Astrocyte (in vitro differentiated cells and primary cell): ENCODE measurements at regions not wholly inside any gene's neighbourhood (a gene's known extent, or its start where the extent isn't known, plus 50 kb on each side); places are given as distances from the start of the nearest gene placed in this dataset.

Experiments used
- DNase-seq: peaks from one replicate; pipeline ENCODE4 v3.0.0-alpha.2; 2010; ENCODE audit warnings: low read depth
- FAIRE-seq: peaks from 2 replicates; lab custom pipeline; 2011; peaks lifted over from hg19 to GRCh38; lab: Jason Lieb, UNC
- H2AFZ ChIP-seq: 2 replicates; pipeline ENCODE4 v1.6.0; 2012; ENCODE audit warnings: low read depth, low read length, inconsistent platforms
- H3K27ac ChIP-seq: 2 replicates; pipeline ENCODE4 v1.5.1; 2011; ENCODE audit warnings: low read depth, low read length, inconsistent platforms
- H3K27me3 ChIP-seq: 2 replicates; pipeline ENCODE4 v1.6.0; 2011; ENCODE audit warnings: low read length, inconsistent platforms; ENCODE audit not compliant: insufficient read depth
- H3K36me3 ChIP-seq: 2 replicates; pipeline ENCODE4 v1.5.1; 2011; ENCODE audit warnings: low read length, inconsistent platforms; ENCODE audit not compliant: insufficient read depth
- H3K4me1 ChIP-seq: 2 replicates; pipeline ENCODE4 v1.5.1; 2011; ENCODE audit warnings: low read length, inconsistent platforms; ENCODE audit not compliant: insufficient read depth
- H3K4me2 ChIP-seq: 2 replicates; pipeline ENCODE4 v1.6.0; 2012; ENCODE audit warnings: low read length, inconsistent platforms
- H3K4me3 ChIP-seq: 2 replicates; pipeline ENCODE4 v1.5.1; 2011; ENCODE audit warnings: low read depth, mild to moderate bottlenecking, low read length, inconsistent platforms; ENCODE audit not compliant: insufficient read depth
- H3K79me2 ChIP-seq: 2 replicates; pipeline ENCODE4 v1.6.0; 2012; ENCODE audit warnings: mild to moderate bottlenecking, low read length, inconsistent platforms; ENCODE audit not compliant: insufficient read depth
- H3K9ac ChIP-seq: 2 replicates; pipeline ENCODE4 v1.6.0; 2012; ENCODE audit warnings: mild to moderate bottlenecking, low read length, inconsistent platforms
- H3K9me3 ChIP-seq: 2 replicates; pipeline ENCODE4 v1.5.1; 2012; ENCODE audit warnings: low read depth, mild to moderate bottlenecking, low read length, inconsistent platforms; ENCODE audit not compliant: insufficient read depth
- H4K20me1 ChIP-seq: 2 replicates; pipeline ENCODE4 v1.6.0; 2012; ENCODE audit warnings: low read length, inconsistent platforms; ENCODE audit not compliant: insufficient read depth
- H3K27ac Mint-ChIP-seq: one replicate; pipeline ENCODE4 v1.8.0; 2021; ENCODE audit warnings: mild to moderate bottlenecking, mixed read lengths; ENCODE audit not compliant: unreplicated experiment
- H3K27me3 Mint-ChIP-seq: one replicate; pipeline ENCODE4 v1.8.0; 2021; ENCODE audit warnings: low read depth, mixed read lengths; ENCODE audit not compliant: unreplicated experiment
- H3K36me3 Mint-ChIP-seq: one replicate; pipeline ENCODE4 v1.8.0; 2021; ENCODE audit warnings: low read depth, mixed read lengths; ENCODE audit not compliant: unreplicated experiment
- H3K4me1 Mint-ChIP-seq: one replicate; pipeline ENCODE4 v1.8.0; 2021; ENCODE audit warnings: low read depth, mixed read lengths; ENCODE audit not compliant: unreplicated experiment
- H3K4me3 Mint-ChIP-seq: one replicate; pipeline ENCODE4 v1.8.0; 2021; ENCODE audit warnings: mild to moderate bottlenecking, moderate library complexity, mixed read lengths; ENCODE audit not compliant: unreplicated experiment
- H3K9me3 Mint-ChIP-seq: one replicate; pipeline ENCODE4 v1.8.0; 2021; ENCODE audit warnings: mild to moderate bottlenecking, mixed read lengths; ENCODE audit not compliant: unreplicated experiment
- EZH2 ChIP-seq: IDR thresholded peaks from 2 replicates; pipeline ENCODE4 v1.6.1; 2012; ENCODE audit warnings: mild to moderate bottlenecking, low read length, inconsistent platforms; ENCODE audit not compliant: insufficient read depth
- TF ChIP-seq, protein P1 (sequence below): IDR thresholded peaks from 2 replicates; pipeline ENCODE4 v1.5.1; 2011; ENCODE audit warnings: low read depth, mild to moderate bottlenecking, inconsistent platforms, low read length, moderate library complexity; ENCODE audit not compliant: insufficient read depth

DNA sequence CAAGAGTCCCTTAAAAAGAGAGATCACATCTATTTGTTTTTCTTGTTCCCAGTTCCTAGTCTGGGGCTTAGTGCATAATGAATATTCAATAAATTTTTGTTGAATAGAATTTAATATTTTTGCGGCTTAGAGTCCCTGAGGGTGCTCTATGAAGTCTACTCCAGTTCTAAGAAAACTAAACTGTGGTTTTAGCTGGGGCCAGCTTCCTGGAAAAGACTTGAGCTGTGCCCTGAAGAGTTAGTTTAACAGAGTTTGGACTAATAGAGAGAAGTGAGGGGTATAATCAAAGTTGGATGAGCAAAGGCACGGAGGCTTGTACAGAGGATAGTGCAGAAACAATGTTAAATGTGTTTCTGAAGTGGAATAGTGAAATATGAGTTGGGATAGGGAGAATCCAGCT, 168.9 kb downstream of the FASLG start:
- Histone ChIP-seq H2AFZ (no peak overlapping the region), H3K4me1 (peaks cover 8% of the 10 kb centered on the region), H3K79me2 (no peaks in the 10 kb centered on the region), H3K9me3 (no peaks in the 10 kb centered on the region), H3K27me3 (no peaks in the 10 kb centered on the region), H4K20me1 (no peaks in the 10 kb centered on the region), H3K4me2 (no peak overlapping the region), H3K27ac (no peak overlapping the region), H3K9ac (no peak overlapping the region), H3K36me3 (no peaks in the 10 kb centered on the region), H3K4me3 (no peak overlapping the region)
- peaks cover 4% of the 10 kb centered on the region for H3K4me1 Mint-ChIP-seq
- no peak for FAIRE-seq
- no peak overlapping the region for H3K27ac Mint-ChIP-seq
- no peaks in the 10 kb centered on the region for H3K9me3 Mint-ChIP-seq
- TF ChIP-seq EZH2, result no peak
- TF ChIP-seq, protein P1, sequence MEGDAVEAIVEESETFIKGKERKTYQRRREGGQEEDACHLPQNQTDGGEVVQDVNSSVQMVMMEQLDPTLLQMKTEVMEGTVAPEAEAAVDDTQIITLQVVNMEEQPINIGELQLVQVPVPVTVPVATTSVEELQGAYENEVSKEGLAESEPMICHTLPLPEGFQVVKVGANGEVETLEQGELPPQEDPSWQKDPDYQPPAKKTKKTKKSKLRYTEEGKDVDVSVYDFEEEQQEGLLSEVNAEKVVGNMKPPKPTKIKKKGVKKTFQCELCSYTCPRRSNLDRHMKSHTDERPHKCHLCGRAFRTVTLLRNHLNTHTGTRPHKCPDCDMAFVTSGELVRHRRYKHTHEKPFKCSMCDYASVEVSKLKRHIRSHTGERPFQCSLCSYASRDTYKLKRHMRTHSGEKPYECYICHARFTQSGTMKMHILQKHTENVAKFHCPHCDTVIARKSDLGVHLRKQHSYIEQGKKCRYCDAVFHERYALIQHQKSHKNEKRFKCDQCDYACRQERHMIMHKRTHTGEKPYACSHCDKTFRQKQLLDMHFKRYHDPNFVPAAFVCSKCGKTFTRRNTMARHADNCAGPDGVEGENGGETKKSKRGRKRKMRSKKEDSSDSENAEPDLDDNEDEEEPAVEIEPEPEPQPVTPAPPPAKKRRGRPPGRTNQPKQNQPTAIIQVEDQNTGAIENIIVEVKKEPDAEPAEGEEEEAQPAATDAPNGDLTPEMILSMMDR, result no peak
- DNase-seq, result no peak
- H3K4me3 Mint-ChIP-seq, result no peak overlapping the region
- H3K27me3 Mint-ChIP-seq, result no peaks in the 10 kb centered on the region
- H3K36me3 Mint-ChIP-seq, result no peaks in the 10 kb centered on the region

DNA sequence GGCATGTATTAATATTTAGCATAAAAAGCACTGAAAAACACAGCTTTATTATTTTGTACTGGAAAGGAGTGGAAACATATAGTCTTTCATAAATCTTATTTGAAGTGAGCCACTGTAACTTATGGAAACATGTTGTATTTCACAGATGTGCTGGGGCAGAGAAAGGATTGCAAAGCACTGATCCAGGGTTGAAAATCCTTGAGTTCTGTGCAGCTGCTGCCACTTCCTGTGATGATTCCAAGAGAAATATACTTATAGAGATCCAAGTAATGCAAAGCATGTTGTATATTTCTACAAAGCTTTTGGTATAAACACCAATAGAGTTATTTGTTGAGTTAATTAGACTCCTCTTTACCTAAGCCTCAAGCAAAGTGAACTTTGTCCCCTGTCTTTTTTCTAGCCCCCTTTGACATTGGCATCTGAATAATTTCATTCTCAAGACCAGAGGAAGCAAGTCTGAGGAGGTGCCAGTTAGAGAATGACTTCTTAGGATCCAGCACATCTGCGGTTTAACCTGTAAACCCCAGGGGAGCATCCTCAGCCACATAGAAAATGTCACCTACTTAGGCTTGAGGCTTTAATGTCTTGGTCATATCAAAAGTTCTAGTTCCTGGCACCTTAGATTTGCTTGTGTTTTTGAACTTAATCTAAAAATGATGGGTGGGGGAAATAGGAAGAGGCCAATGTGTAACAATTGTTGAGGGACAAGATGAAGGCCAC, 173.3 kb downstream of the FASLG start:
- no peaks in the 10 kb centered on the region for H3K36me3 ChIP-seq
- Mint-ChIP-seq H3K36me3 (no peaks in the 10 kb centered on the region), H3K4me3 (no peak overlapping the region), H3K9me3 (no peaks in the 10 kb centered on the region), H3K27ac (no peak overlapping the region), H3K4me1 (peaks cover 2% of the 10 kb centered on the region), H3K27me3 (no peaks in the 10 kb centered on the region)
- H3K4me2 ChIP-seq, result no peak overlapping the region
- no peaks in the 10 kb centered on the region for H3K4me1 ChIP-seq
- no peaks in the 10 kb centered on the region for H3K27me3 ChIP-seq
- DNase-seq (no peak), FAIRE-seq (no peak)
- H3K27ac ChIP-seq, result no peak overlapping the region
- H3K4me3 ChIP-seq, result no peak overlapping the region
- H3K9ac ChIP-seq, result no peak overlapping the region
- H4K20me1 ChIP-seq, result no peaks in the 10 kb centered on the region
- H3K79me2 ChIP-seq, result no peaks in the 10 kb centered on the region
- H3K9me3 ChIP-seq, result no peaks in the 10 kb centered on the region
- H2AFZ ChIP-seq, result no peak overlapping the region
- TF ChIP-seq, protein P1, result no peak
- TF ChIP-seq EZH2, result no peak

DNA sequence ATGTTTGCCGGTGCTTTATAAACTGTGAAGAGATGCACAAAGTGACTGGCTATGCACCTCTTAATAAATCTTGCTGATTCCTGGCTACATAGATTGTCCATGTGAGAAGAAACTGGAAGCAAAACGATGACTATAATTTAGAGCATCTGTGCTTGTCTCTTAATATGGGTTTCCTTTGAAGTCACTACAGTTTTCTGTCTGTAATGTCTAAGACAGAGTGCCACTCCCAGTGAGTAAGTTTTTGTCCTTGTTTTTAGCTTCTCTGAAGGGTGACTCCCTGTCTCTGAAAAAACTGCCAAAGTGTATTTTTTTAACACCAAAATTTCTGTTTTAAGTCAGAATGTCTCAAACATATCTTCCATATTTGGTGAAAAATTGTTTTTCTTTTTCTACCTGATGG, 175.1 kb downstream of the FASLG start:
- Histone ChIP-seq H2AFZ (no peak overlapping the region), H4K20me1 (no peaks in the 10 kb centered on the region), H3K9me3 (no peaks in the 10 kb centered on the region), H3K79me2 (no peaks in the 10 kb centered on the region), H3K4me2 (no peak overlapping the region), H3K36me3 (no peaks in the 10 kb centered on the region), H3K4me3 (no peak overlapping the region), H3K27ac (no peak overlapping the region), H3K9ac (no peak overlapping the region), H3K4me1 (no peaks in the 10 kb centered on the region), H3K27me3 (no peaks in the 10 kb centered on the region)
- TF ChIP-seq EZH2, result no peak
- TF ChIP-seq, protein P1, result no peak
- H3K27me3 Mint-ChIP-seq, result no peaks in the 10 kb centered on the region
- H3K36me3 Mint-ChIP-seq, result no peaks in the 10 kb centered on the region
- DNase-seq, result no peak
- H3K27ac Mint-ChIP-seq, result no peak overlapping the region
- FAIRE-seq, result peak; percentile 39
- peaks cover 2% of the 10 kb centered on the region for H3K4me1 Mint-ChIP-seq
- H3K9me3 Mint-ChIP-seq, result no peaks in the 10 kb centered on the region
- H3K4me3 Mint-ChIP-seq, result no peak overlapping the region
